ENCODE measurements at regions not wholly inside any gene's neighbourhood (a gene's known extent, or its start where the extent isn't known, plus 50 kb on each side); places are given as distances from the start of the nearest gene placed in this dataset.

DNA sequence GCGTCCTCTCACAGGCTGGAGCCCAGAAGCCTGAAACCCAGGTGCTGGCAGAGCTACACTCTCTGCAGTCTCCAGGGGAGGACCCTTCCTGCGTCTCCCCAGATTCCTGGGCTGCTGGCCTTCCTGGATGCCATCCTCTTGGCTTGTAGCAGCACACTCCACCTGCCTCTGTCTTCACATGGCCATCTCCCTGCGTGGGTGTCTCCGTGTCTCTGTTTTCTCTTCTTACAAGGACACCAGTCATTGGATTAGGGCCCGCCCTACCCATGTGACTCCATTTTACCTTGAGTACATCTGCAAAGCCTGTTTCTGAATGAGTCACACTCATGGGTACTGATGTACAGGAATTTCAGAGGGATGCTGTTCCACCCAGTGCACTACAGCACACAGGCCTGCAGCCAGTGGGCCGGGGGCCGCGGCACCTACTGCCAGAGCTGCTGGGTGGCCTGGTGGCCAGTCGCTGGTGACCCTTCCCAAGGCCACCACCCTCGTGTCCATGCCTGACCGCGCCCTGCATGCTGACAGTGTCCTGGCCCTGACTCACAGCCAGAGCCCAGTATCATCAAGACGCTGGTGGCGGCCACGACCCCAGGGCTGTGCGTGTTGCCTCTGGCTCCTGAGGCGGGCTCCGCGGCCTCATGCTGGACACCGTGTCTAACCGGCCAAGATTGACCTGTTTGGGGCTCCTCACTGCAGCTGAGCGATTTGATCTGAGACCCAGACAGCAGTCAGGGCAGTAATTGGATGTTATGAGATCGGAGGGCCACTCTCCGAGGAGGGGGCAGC is 63.6 kb upstream of the NKX1-1 start:
- Histone ChIP-seq H3K4me3 (ENCODE audit: control extremely low read depth in 1 of 5, extremely low read depth in 1 of 5, insufficient read depth in 1 of 5, low read depth in 2 of 5, low read length in 4 of 5) (no peak overlapping the region), H3K36me3 (replicated peaks in 1 of 2; ENCODE audit: control extremely low read depth in 1 of 2, control insufficient read depth in 1 of 2, extremely low read depth in 1 of 2, insufficient read depth in 2 of 2, low read length in 1 of 2) (no peaks in the 10 kb centered on the region), H3K79me2 (ENCODE audit: control insufficient read depth, insufficient read depth, low read length) (no peaks in the 10 kb centered on the region), H2AFZ (ENCODE audit: insufficient read depth, low read depth, low read length, poor library complexity, severe bottlenecking) (no peak overlapping the region), H3K27me3 (replicated peaks in 1 of 4; ENCODE audit: control extremely low read depth in 1 of 4, control insufficient read depth in 3 of 4, insufficient read depth in 4 of 4, low read length in 3 of 4) (peaks cover 0 to 28% (median 2%) of the 10 kb centered on the region in 4 experiments), H3K4me1 (ENCODE audit: control insufficient read depth in 2 of 2, insufficient read depth in 2 of 2, low read length in 2 of 2) (no peaks in the 10 kb centered on the region), H3K27ac (ENCODE audit: low read length in 2 of 2) (no peak overlapping the region), H3K9ac (ENCODE audit: low read length) (no peak overlapping the region), H3K4me2 (replicated peaks; ENCODE audit: low read depth, low read length, poor library complexity, severe bottlenecking) (no peak overlapping the region), H4K20me1 (ENCODE audit: control insufficient read depth, insufficient read depth, low read length, poor library complexity, severe bottlenecking) (no peaks in the 10 kb centered on the region), H3K9me3 (ENCODE audit: control extremely low read depth in 1 of 3, control insufficient read depth in 2 of 3, insufficient read depth in 1 of 3, low read length in 2 of 3) (peaks cover 0 to 11% (median 0%) of the 10 kb centered on the region in 3 donors)
- DNase-seq (no peak), ATAC-seq (ENCODE audit: low read depth) (no peak)
- H3K9me3 Mint-ChIP-seq (ENCODE audit: insufficient read depth) = peaks cover 12% of the 10 kb centered on the region
- TF ChIP-seq, protein P1, sequence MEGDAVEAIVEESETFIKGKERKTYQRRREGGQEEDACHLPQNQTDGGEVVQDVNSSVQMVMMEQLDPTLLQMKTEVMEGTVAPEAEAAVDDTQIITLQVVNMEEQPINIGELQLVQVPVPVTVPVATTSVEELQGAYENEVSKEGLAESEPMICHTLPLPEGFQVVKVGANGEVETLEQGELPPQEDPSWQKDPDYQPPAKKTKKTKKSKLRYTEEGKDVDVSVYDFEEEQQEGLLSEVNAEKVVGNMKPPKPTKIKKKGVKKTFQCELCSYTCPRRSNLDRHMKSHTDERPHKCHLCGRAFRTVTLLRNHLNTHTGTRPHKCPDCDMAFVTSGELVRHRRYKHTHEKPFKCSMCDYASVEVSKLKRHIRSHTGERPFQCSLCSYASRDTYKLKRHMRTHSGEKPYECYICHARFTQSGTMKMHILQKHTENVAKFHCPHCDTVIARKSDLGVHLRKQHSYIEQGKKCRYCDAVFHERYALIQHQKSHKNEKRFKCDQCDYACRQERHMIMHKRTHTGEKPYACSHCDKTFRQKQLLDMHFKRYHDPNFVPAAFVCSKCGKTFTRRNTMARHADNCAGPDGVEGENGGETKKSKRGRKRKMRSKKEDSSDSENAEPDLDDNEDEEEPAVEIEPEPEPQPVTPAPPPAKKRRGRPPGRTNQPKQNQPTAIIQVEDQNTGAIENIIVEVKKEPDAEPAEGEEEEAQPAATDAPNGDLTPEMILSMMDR (IDR thresholded peaks at IDR 0.05) = no peak
- 93% methylated on average over 22 of the region's 24 CpGs for WGBS (ENCODE audit: insufficient coverage)
- CTCF ChIA-PET = no interaction called here
- H3K4me1 Mint-ChIP-seq = no peaks in the 10 kb centered on the region
- intact Hi-C loops (cut with micrococcal nuclease) = no loop called here
- no peak overlapping the region for H3K27ac Mint-ChIP-seq
- H3K4me3 Mint-ChIP-seq = no peak overlapping the region
- H3K27me3 Mint-ChIP-seq = peaks cover 4% of the 10 kb centered on the region
- POLR2A ChIA-PET = no interaction called here

DNA sequence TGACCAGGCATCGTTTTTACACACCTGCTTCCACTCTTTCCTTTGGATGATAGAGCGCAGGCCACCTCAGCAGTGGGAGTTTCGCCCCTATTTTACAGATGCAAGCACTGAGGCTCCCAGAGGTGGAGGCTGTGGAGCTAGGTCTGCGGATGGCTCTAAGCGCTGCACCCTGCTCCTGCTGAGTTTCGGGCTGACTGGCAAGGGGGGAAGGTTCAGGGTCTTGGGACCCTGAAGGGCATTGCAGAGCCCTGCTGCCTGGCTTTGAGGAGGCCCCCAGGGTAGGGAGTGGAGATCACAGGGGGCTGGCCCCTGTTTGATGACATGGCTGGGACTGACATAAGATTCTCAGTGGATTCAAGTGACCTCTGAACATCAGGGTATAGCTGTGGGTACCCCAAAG is 62.8 kb upstream of the NKX1-1 start:
- DNase-seq (no peak), ATAC-seq (ENCODE audit: low read depth) (no peak)
- WGBS (ENCODE audit: insufficient coverage) = 94% methylated on average over 6 of the region's 6 CpGs

More for the DNA sequence above, 62.8 kb upstream of the NKX1-1 start:
- Histone ChIP-seq H3K4me3 (ENCODE audit: control extremely low read depth in 1 of 5, extremely low read depth in 1 of 5, insufficient read depth in 1 of 5, low read depth in 2 of 5, low read length in 4 of 5) (no peak overlapping the region), H2AFZ (ENCODE audit: insufficient read depth, low read depth, low read length, poor library complexity, severe bottlenecking) (no peak overlapping the region), H3K36me3 (replicated peaks in 1 of 2; ENCODE audit: control extremely low read depth in 1 of 2, control insufficient read depth in 1 of 2, extremely low read depth in 1 of 2, insufficient read depth in 2 of 2, low read length in 1 of 2) (no peaks in the 10 kb centered on the region), H3K9me3 (ENCODE audit: control extremely low read depth in 1 of 3, control insufficient read depth in 2 of 3, insufficient read depth in 1 of 3, low read length in 2 of 3) (peaks cover 0 to 11% (median 0%) of the 10 kb centered on the region in 3 donors), H3K27me3 (replicated peaks in 1 of 4; ENCODE audit: control extremely low read depth in 1 of 4, control insufficient read depth in 3 of 4, insufficient read depth in 4 of 4, low read length in 3 of 4) (peaks cover 0 to 23% (median 2%) of the 10 kb centered on the region in 4 experiments), H3K9ac (ENCODE audit: low read length) (no peak overlapping the region), H3K4me1 (ENCODE audit: control insufficient read depth in 2 of 2, insufficient read depth in 2 of 2, low read length in 2 of 2) (no peaks in the 10 kb centered on the region), H4K20me1 (ENCODE audit: control insufficient read depth, insufficient read depth, low read length, poor library complexity, severe bottlenecking) (no peaks in the 10 kb centered on the region), H3K79me2 (ENCODE audit: control insufficient read depth, insufficient read depth, low read length) (no peaks in the 10 kb centered on the region), H3K4me2 (replicated peaks; ENCODE audit: low read depth, low read length, poor library complexity, severe bottlenecking) (no peak overlapping the region), H3K27ac (ENCODE audit: low read length in 2 of 2) (no peak overlapping the region)
- Mint-ChIP-seq H3K27me3 (no peaks in the 10 kb centered on the region), H3K4me1 (no peaks in the 10 kb centered on the region), H3K27ac (no peak overlapping the region), H3K9me3 (ENCODE audit: insufficient read depth) (peaks cover 12% of the 10 kb centered on the region), H3K4me3 (no peak overlapping the region)
- CTCF ChIA-PET = no interaction called here
- POLR2A ChIA-PET = no interaction called here
- intact Hi-C loops (cut with micrococcal nuclease) = no loop called here
- TF ChIP-seq, protein P1 (IDR thresholded peaks at IDR 0.05) = no peak
- no peak for TF ChIP-seq EZH2 (IDR thresholded peaks at IDR 0.05; ENCODE audit: borderline replicate concordance, insufficient read depth, low read depth, low read length, poor library complexity, severe bottlenecking)
